ENCODE measurements at regions not wholly inside any gene's neighbourhood (a gene's known extent, or its start where the extent isn't known, plus 50 kb on each side); places are given as distances from the start of the nearest gene placed in this dataset.

DNA sequence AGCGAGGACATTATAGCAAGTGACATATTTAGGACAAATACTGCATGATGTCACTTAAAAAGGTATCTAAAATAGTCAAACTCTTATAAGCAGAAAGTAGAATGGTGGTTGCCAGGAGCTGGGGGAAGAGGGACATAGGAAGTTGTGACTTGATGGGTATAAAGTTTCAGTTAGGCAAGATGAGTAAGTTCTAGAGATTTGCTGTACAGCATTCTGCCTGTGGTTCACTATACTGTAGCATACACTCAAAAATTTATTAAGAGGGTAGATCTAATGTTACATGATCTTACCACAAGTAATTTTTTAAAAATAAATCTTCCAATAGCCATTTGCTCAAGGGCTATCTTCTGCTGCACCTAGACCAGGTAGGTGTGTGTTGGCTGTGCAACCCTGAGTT, 78.1 kb upstream of the NPAS2 start:
- H3K36me3 ChIP-seq (ENCODE audit: control insufficient read depth, insufficient read depth, low read length) = no peaks in the 10 kb centered on the region
- no peak overlapping the region for H3K4me3 ChIP-seq (ENCODE audit: low read depth, low read length)
- TF ChIP-seq, protein P1, sequence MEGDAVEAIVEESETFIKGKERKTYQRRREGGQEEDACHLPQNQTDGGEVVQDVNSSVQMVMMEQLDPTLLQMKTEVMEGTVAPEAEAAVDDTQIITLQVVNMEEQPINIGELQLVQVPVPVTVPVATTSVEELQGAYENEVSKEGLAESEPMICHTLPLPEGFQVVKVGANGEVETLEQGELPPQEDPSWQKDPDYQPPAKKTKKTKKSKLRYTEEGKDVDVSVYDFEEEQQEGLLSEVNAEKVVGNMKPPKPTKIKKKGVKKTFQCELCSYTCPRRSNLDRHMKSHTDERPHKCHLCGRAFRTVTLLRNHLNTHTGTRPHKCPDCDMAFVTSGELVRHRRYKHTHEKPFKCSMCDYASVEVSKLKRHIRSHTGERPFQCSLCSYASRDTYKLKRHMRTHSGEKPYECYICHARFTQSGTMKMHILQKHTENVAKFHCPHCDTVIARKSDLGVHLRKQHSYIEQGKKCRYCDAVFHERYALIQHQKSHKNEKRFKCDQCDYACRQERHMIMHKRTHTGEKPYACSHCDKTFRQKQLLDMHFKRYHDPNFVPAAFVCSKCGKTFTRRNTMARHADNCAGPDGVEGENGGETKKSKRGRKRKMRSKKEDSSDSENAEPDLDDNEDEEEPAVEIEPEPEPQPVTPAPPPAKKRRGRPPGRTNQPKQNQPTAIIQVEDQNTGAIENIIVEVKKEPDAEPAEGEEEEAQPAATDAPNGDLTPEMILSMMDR (IDR thresholded peaks at IDR 0.05; ENCODE audit: insufficient read depth, low read length, poor library complexity, severe bottlenecking) = no peak
- H3K27me3 ChIP-seq (ENCODE audit: control insufficient read depth, insufficient read depth, low read length) = no peaks in the 10 kb centered on the region
- no peak for DNase-seq (ENCODE audit: low read depth)

DNA sequence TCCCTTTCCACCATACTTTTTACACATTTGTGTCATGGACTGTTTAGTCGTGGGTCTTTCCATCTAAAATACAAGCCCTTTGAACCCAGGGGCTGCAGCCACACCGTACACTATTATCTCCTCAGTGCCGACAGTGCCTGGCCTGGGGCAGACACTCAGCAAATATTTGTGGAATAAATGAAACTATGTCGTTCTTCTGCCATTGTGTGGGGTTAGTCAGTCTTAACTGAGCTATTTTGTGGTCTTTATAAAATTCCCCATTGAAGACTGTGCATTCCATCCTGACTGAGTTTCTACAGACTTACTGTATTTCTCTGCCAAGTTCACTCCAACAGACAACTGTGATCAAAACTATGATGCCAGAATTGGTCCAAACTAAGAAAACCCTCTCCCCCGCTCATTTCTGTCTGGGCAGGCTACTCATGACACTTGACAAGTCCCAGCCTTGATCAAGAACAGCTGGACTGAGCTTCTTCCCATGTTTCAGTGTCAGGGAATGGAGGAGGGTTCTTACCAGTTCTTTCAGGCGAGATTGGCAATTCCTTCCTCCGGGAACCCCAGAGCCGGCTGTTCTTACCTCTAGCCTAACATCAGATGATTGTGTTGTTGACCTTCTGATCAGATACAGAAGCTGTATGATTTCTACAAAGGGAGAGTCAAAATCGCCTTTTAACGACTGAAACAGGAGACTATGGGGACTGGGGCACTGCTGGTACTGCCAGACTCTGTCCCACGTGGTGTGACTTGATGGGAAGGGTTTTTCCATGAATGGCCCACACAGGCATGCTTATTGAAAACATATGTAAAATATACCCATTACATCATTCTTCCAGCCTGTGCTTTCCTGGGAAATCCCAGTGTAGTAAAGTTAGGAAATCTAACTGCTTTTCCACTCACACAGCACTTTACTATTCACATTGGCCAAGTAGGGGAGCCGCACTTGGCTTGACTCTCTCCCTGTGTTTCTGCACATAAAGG, 77.4 kb upstream of the NPAS2 start:
- H3K4me3 ChIP-seq (ENCODE audit: low read depth, low read length) = no peak overlapping the region
- TF ChIP-seq, protein P1 (IDR thresholded peaks at IDR 0.05; ENCODE audit: insufficient read depth, low read length, poor library complexity, severe bottlenecking) = no peak
- peak; percentile 82 for DNase-seq (ENCODE audit: low read depth)
- no peaks in the 10 kb centered on the region for H3K27me3 ChIP-seq (ENCODE audit: control insufficient read depth, insufficient read depth, low read length)
- H3K36me3 ChIP-seq (ENCODE audit: control insufficient read depth, insufficient read depth, low read length) = no peaks in the 10 kb centered on the region

DNA sequence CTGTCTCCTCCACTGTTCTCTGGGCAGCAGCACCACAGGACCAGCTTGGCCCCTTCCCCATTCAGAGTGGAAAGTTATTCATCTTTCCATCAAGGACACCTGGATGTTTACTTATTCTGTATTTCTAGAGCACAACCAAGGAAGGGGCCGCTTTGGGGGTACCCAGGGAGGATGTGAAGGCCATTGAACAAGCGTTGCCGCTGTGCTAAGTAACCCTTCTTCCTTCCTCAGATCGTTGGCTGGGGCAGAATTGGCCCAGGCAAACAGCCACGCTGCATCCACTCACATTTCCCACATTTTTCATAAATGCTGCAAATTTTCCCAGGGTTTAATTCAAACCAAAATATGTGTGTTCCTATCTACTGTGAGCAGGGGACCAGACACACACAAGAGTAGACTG, 76.2 kb upstream of the NPAS2 start:
- DNase-seq (ENCODE audit: low read depth) = no peak
- no peak overlapping the region for H3K4me3 ChIP-seq (ENCODE audit: low read depth, low read length)
- H3K36me3 ChIP-seq (ENCODE audit: control insufficient read depth, insufficient read depth, low read length) = no peaks in the 10 kb centered on the region
- TF ChIP-seq, protein P1 (IDR thresholded peaks at IDR 0.05; ENCODE audit: insufficient read depth, low read length, poor library complexity, severe bottlenecking) = no peak
- H3K27me3 ChIP-seq (ENCODE audit: control insufficient read depth, insufficient read depth, low read length) = no peaks in the 10 kb centered on the region

DNA sequence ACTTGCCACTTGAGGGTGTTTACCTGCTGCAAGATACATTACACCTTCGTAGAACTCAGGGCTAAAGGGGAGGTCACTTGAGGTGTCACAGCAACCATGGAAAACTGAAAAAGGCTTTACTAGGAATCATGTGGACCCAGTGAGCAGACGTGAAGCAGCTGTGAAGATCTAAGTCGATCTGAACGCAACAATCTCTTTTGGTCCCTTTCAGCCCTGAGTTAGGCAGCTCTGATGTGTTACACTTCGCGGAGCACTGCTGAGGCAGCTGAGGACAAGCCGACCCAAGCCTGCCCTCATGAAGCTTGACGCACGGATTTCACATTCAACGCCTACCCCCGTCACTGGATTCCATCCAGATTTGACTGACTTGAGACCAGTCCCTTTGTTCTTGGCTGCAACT, 75.8 kb upstream of the NPAS2 start:
- Histone ChIP-seq H3K27me3 (ENCODE audit: control insufficient read depth, insufficient read depth, low read length) (no peaks in the 10 kb centered on the region), H3K4me3 (ENCODE audit: low read depth, low read length) (no peak overlapping the region), H3K36me3 (ENCODE audit: control insufficient read depth, insufficient read depth, low read length) (no peaks in the 10 kb centered on the region)
- TF ChIP-seq, protein P1 (IDR thresholded peaks at IDR 0.05; ENCODE audit: insufficient read depth, low read length, poor library complexity, severe bottlenecking) = no peak
- DNase-seq (ENCODE audit: low read depth) = no peak

DNA sequence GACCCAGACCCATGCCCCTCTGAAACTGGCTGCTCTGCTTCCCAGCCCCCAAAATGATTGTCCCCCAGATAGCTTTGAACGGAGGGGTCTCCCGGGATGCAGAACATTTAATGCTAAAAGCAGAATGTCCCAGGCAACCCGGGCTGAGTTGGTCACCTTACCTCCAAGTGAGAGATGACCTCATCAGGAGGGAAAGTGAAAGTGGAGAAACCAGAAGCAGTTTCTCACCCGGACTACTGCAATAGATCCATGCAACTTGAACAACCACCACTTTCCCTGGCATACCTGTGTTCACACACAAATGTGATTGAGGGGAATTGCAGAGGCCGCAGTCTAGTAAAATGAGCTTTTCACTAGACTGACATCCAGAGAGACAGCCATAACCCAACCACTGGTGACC, 75.3 kb upstream of the NPAS2 start:
- peak; percentile 41 for DNase-seq (ENCODE audit: low read depth)
- no peaks in the 10 kb centered on the region for H3K36me3 ChIP-seq (ENCODE audit: control insufficient read depth, insufficient read depth, low read length)
- no peaks in the 10 kb centered on the region for H3K27me3 ChIP-seq (ENCODE audit: control insufficient read depth, insufficient read depth, low read length)
- no peak overlapping the region for H3K4me3 ChIP-seq (ENCODE audit: low read depth, low read length)
- TF ChIP-seq, protein P1 (IDR thresholded peaks at IDR 0.05; ENCODE audit: insufficient read depth, low read length, poor library complexity, severe bottlenecking) = no peak
